Fibroblast of villous mesenchyme (primary cell): ENCODE measurements at regions not wholly inside any gene's neighbourhood (a gene's known extent, or its start where the extent isn't known, plus 50 kb on each side); places are given as distances from the start of the nearest gene placed in this dataset.

Experiments used
- DNase-seq: peaks from one replicate; pipeline ENCODE4 v3.0.0-alpha.2; 2010; ENCODE audit warnings: low read depth
- H3K4me3 ChIP-seq: 2 replicates; pipeline ENCODE4 v1.5.1; 2011; ENCODE audit warnings: low read depth, mild to moderate bottlenecking, low read length
- TF ChIP-seq, protein P1 (sequence below): IDR thresholded peaks from 2 replicates; pipeline ENCODE4 v1.5.1; 2012; ENCODE audit warnings: low read depth, mild to moderate bottlenecking, low read length; ENCODE audit not compliant: insufficient read depth

DNA sequence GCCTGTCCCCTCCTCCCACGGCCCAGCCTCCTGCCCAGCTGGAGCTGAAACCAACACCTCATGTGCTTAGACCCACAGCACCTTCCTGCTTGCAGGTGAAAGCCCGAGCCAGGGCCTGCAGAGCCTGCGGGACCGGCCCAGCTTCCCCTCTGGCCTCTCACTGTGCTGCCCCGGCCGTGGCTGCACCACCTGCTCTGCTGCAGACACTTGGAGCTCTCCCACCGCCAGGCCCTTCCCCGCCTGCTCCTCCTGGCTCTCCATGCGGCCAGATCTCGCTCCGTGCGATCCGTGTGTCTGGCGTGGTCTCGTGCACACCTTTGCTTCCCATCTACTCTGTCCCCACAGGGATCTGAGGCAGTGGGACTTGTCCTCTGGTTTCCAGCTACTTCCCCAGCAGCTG is 72.2 kb upstream of the FBRSL1 start:
- TF ChIP-seq, protein P1, sequence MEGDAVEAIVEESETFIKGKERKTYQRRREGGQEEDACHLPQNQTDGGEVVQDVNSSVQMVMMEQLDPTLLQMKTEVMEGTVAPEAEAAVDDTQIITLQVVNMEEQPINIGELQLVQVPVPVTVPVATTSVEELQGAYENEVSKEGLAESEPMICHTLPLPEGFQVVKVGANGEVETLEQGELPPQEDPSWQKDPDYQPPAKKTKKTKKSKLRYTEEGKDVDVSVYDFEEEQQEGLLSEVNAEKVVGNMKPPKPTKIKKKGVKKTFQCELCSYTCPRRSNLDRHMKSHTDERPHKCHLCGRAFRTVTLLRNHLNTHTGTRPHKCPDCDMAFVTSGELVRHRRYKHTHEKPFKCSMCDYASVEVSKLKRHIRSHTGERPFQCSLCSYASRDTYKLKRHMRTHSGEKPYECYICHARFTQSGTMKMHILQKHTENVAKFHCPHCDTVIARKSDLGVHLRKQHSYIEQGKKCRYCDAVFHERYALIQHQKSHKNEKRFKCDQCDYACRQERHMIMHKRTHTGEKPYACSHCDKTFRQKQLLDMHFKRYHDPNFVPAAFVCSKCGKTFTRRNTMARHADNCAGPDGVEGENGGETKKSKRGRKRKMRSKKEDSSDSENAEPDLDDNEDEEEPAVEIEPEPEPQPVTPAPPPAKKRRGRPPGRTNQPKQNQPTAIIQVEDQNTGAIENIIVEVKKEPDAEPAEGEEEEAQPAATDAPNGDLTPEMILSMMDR, result no peak
- no peak for DNase-seq
- H3K4me3 ChIP-seq, result no peak overlapping the region

DNA sequence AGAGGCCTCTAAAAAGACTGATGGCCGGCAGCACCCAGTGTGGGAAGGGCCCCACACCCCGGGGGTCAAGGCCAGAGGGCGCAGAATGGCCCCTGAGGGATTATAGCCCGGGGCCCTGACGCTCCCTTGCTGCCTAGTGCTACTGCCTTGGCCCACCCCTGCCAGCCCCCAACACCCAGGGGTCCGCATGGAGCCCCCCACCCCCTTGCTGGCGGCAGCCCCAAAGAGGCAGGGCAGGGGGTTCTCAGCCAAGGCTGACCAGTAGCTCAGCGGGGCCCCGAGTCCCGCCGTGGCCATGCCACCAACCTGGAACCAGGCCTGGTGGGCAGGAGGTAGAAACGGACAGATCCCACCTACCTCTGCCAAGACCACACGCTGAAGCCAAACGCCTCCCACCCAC is 73.1 kb upstream of the FBRSL1 start:
- H3K4me3 ChIP-seq, result no peak overlapping the region
- no peak for DNase-seq
- TF ChIP-seq, protein P1, result no peak

DNA sequence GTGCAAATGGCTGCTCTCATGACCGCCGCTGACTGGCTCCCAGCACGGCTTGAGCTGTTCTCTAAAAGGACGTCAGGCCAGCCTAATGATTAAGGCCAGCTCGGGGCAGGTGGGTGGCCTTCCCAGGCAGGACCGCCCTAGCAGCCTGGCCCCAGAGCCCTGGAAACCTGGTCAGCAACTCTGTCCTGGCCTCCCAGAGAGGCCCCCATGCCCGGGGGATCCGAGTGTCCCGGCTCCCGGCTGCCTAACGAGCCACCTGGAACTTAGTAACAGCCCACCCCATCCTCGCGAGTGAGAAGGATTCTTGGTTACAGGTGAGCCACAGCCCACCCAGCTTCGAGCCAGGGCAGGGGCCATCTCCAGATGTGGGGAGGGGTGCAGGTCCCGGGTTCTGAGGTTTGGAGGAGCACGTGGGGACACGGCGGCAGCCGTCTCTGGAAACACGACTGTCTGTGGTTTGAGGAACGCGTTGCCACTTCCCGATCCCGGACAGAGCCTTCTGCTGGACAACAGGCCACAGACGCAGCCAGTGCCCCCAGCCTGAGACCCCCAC is 73.8 kb upstream of the FBRSL1 start:
- H3K4me3 ChIP-seq, result no peak overlapping the region
- no peak for DNase-seq
- TF ChIP-seq, protein P1, result no peak

DNA sequence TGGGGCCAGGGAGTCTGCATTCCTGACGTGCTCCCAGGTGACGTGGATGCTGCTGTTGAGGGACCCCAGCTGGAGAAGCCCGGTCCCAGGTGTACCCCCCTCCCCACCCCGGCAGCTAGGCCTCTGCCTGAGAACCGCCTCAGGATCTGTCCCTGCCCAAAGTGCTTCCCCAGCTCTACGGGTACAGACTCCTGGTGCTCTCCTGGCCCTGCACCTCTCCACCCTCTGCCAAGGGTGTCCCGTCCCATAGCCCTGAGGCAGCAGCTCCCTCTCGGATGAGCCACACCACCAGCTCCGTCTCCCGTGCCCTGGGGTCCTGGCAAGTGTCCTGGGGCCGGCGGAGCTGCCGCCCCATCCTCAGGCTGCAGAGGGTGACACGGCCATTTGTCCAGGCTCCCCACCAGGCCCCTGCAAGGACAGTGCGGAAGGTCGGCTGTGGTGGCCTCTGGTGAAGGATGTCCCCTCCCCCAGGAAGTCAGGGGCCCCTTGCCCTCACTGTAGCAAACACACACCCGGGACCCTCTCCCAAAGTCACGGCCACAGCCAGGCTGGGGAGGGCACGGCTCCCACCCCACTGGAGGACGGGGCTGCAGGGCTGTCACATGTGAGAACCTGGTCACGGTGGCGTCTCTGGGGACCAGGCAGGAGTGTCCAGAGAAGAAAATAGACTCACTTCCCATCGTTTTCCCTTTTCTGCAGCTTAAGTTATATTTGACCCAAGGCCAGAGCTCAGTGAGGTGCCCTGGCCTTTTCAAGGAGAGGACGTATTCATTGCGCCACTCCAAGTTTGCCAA is 74.4 kb upstream of the FBRSL1 start:
- no peak for DNase-seq
- H3K4me3 ChIP-seq, result no peak overlapping the region
- TF ChIP-seq, protein P1, result no peak

DNA sequence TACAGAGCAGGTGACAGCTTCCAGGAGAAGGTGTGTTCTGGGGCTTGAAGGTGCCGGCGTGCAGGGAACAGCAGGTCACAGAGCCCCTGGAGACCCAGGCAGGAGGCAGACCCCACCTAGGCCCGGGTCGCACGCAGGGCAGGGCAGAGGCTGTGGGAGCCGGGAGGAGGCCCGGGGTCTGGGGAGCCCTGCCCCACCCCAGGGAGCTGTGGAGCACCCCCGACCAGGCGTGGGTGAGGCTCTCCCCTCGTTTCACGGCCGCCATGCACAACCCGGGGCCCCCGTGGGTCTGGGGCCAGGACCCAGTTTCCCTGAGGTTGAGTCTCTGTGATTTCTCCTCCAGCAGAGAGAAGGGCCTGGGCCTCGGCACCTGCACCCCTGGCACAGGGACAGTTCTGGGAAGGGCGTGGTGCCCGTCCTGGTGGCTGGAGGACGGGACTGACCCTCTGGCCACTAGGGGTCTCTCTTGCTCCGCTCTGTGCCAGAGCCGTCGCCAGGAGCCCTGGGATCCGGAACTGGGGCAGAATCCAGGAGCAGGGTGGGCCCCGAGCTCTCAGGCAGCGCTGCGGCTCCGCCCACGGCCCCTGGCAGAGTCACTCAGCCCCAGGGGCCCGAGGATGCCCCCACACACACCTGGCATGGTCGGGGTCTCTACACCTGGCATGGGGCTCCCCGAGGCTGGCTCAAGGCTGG is 75.2 kb upstream of the FBRSL1 start:
- no peak overlapping the region for H3K4me3 ChIP-seq
- TF ChIP-seq, protein P1, result peak; percentile 94
- peak; percentile 72 for DNase-seq

DNA sequence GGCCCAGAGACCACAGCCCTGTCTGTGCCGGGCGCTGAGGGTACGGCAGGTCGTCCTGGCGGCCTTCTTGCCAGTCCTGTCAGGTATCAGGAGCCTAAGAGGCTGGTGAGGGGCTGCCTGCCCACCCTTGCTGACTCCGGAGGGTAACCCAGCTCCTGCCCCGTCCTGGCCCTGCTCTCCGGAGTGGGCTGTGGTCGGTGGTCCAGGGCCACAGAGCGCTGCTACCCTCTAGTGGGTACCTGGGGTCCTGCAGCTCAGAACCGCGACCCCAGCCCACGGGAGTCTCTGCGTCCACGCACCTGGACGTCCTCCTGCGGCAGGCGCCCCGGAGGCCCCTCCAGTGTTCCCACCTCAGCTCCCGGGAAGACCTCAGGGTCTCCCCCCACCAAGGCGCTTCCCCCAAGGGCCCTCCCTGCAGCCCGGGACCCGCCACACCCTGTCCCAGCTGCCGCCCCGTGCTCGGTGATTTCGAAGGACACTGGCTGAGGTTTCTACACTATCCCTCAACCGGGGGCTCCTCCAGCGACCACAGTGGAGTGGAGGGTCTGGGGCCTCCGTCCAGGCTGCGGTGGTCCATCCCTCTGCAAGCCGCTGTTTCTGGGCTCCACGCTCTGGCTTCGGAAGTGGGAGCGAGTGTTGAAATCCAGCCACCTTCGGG is 75.9 kb upstream of the FBRSL1 start:
- DNase-seq, result no peak
- TF ChIP-seq, protein P1, result peak; percentile 58
- no peak overlapping the region for H3K4me3 ChIP-seq
